H1 (cell line): ENCODE measurements at regions not wholly inside any gene's neighbourhood (a gene's known extent, or its start where the extent isn't known, plus 50 kb on each side); places are given as distances from the start of the nearest gene placed in this dataset.

Experiments
- CTCF ChIA-PET: fragments of 300-600 bp; sonication (Branson Sonifier 250); formaldehyde crosslinking; loops from one replicate; lab custom pipeline; 2021; ENCODE audit not compliant: partially characterized antibody; lab: Charles Lee
- POLR2A ChIA-PET: fragments of 300-600 bp; sonication (Branson Sonifier 250); formaldehyde crosslinking; loops from one replicate; lab custom pipeline; 2021; ENCODE audit warnings: inconsistent platforms; ENCODE audit not compliant: partially characterized antibody; lab: Charles Lee
- DNase-seq, 2 experiments: peaks; one replicate each; pipeline versions ENCODE4 v3.0.0 to v3.0.0-alpha.2; 2010 to 2022; ENCODE audit warnings: low spot score in 2 of 2, low read depth in 1 of 2, mixed read lengths in 1 of 2
- FAIRE-seq: peaks from 2 replicates; lab custom pipeline; 2011; peaks lifted over from hg19 to GRCh38; lab: Jason Lieb, UNC
- H2AFZ ChIP-seq: 2 replicates; pipeline ENCODE4 v1.8.1; 2012; ENCODE audit warnings: low read length, inconsistent platforms
- H2AK5ac ChIP-seq: 2 replicates; pipeline ENCODE4 v1.6.1; 2013; ENCODE audit warnings: low read depth, low read length
- H2BK120ac ChIP-seq: replicated peaks from 2 replicates; pipeline ENCODE3; 2013; ENCODE audit warnings: low read depth, low read length, inconsistent platforms
- H2BK12ac ChIP-seq: 2 replicates; pipeline ENCODE4 v1.6.1; 2013; ENCODE audit warnings: low read depth, low read length
- H2BK15ac ChIP-seq: 2 replicates; pipeline ENCODE4 v1.6.1; 2013; ENCODE audit warnings: low read length
- H2BK20ac ChIP-seq: 2 replicates; pipeline ENCODE4 v1.6.1; 2013; ENCODE audit warnings: low read length
- H2BK5ac ChIP-seq: 2 replicates; pipeline ENCODE4 v1.6.1; 2013; ENCODE audit warnings: low read depth, low read length
- H3K14ac ChIP-seq: 2 replicates; pipeline ENCODE4 v1.6.1; 2013; ENCODE audit warnings: inconsistent platforms; ENCODE audit not compliant: insufficient read length
- H3K18ac ChIP-seq: 2 replicates; pipeline ENCODE4 v1.6.1; 2013; ENCODE audit warnings: low read length; ENCODE audit errors: extremely low read depth
- H3K23ac ChIP-seq: 2 replicates; pipeline ENCODE4 v1.6.1; 2013; ENCODE audit warnings: inconsistent platforms; ENCODE audit not compliant: insufficient read length
- H3K23me2 ChIP-seq: 2 replicates; pipeline ENCODE4 v1.6.1; 2013; ENCODE audit warnings: low read depth, low read length
- H3K27ac ChIP-seq: 2 replicates; pipeline ENCODE4 v1.6.1; 2011; ENCODE audit warnings: low read depth, low read length, inconsistent platforms
- H3K27me3 ChIP-seq, 4 experiments: replicated peaks in 1 of 4; 1 replicate in 1 of 4; 2 replicates in 3 of 4; pipeline versions ENCODE4 v1.6.1 to v1.8.1; 2011 to 2013; ENCODE audit warnings: low read length in 3 of 4, mild to moderate bottlenecking in 3 of 4, inconsistent platforms in 2 of 4, mixed read lengths in 2 of 4, moderate library complexity in 1 of 4; ENCODE audit not compliant: control insufficient read depth in 3 of 4, insufficient read depth in 3 of 4; ENCODE audit errors: extremely low read depth in 1 of 4
- H3K36me3 ChIP-seq, 4 experiments: 2 replicates each; pipeline versions ENCODE4 v1.6.1 to v1.8.1; 2011 to 2013; ENCODE audit warnings: mild to moderate bottlenecking in 4 of 4, low read length in 3 of 4, moderate library complexity in 2 of 4, control low read depth in 1 of 4, inconsistent platforms in 1 of 4; ENCODE audit not compliant: insufficient read depth in 4 of 4, control insufficient read depth in 2 of 4
- H3K4ac ChIP-seq: replicated peaks from 2 replicates; pipeline ENCODE3; 2013; ENCODE audit warnings: low read length, low read depth, mixed read lengths, inconsistent platforms; ENCODE audit not compliant: insufficient read length
- H3K4me1 ChIP-seq, 4 experiments: replicated peaks in 1 of 4; 1 replicate in 1 of 4; 2 replicates in 3 of 4; pipeline versions ENCODE4 v1.6.1 to v1.8.1; 2011 to 2013; ENCODE audit warnings: low read length in 3 of 4, inconsistent platforms in 2 of 4, mixed read lengths in 1 of 4; ENCODE audit not compliant: insufficient read depth in 4 of 4, control insufficient read depth in 3 of 4
- H3K4me2 ChIP-seq, 2 experiments: 2 replicates each; pipeline versions ENCODE4 v1.6.1 to v1.8.1; 2011 to 2013; ENCODE audit warnings: low read depth in 2 of 2, low read length in 2 of 2, control low read depth in 1 of 2, inconsistent platforms in 1 of 2, mild to moderate bottlenecking in 1 of 2; ENCODE audit not compliant: insufficient read depth in 1 of 2
- H3K4me3 ChIP-seq, 4 experiments: fragments of 200-600, 300-600 bp in 1 of 4; sonication (generic), shearing (Covaris generic), sonication (Bioruptor Twin) in 1 of 4; 2 replicates each; pipeline versions ENCODE4 v1.5.1 to v1.8.1; 2011 to 2016; ENCODE audit warnings: low read length in 4 of 4, low read depth in 3 of 4, control low read depth in 2 of 4, inconsistent platforms in 2 of 4, mild to moderate bottlenecking in 2 of 4, mixed read lengths in 1 of 4, moderate library complexity in 1 of 4; ENCODE audit not compliant: insufficient read depth in 2 of 4; ENCODE audit errors: extremely low read depth in 1 of 4
- H3K56ac ChIP-seq: replicated peaks from 2 replicates; pipeline ENCODE3; 2013; ENCODE audit warnings: low read depth, mild to moderate bottlenecking, mixed read lengths, low read length, inconsistent platforms; ENCODE audit not compliant: insufficient read length
- H3K79me1 ChIP-seq: 2 replicates; pipeline ENCODE4 v1.6.1; 2013; ENCODE audit warnings: low read depth, low read length, control low read depth
- H3K79me2 ChIP-seq, 2 experiments: 2 replicates each; pipeline versions ENCODE4 v1.6.1 to v1.8.1; 2012 to 2013; ENCODE audit warnings: low read length in 2 of 2, mild to moderate bottlenecking in 2 of 2, inconsistent platforms in 1 of 2; ENCODE audit not compliant: insufficient read depth in 2 of 2, control insufficient read depth in 1 of 2
- H3K9ac ChIP-seq, 4 experiments: replicated peaks in 1 of 4; 1 replicate in 1 of 4; 2 replicates in 3 of 4; pipeline versions ENCODE4 v1.6.1 to v1.8.1; 2011 to 2013; ENCODE audit warnings: low read depth in 3 of 4, low read length in 3 of 4, control low read depth in 2 of 4, mild to moderate bottlenecking in 2 of 4, moderate library complexity in 2 of 4, inconsistent platforms in 1 of 4; ENCODE audit errors: extremely low read depth in 1 of 4
- H3K9me3 ChIP-seq, 2 experiments: 2 replicates each; pipeline versions ENCODE4 v1.6.1 to v1.8.1; 2012 to 2013; ENCODE audit warnings: mild to moderate bottlenecking in 2 of 2, moderate library complexity in 2 of 2, control low read depth in 1 of 2, inconsistent platforms in 1 of 2, low read depth in 1 of 2, low read length in 1 of 2, mixed read lengths in 1 of 2; ENCODE audit not compliant: insufficient read depth in 2 of 2
- H4K20me1 ChIP-seq, 2 experiments: replicated peaks in 1 of 2; 2 replicates each; pipeline versions ENCODE3 to v1.8.1; 2011 to 2013; ENCODE audit warnings: inconsistent platforms in 2 of 2, low read length in 2 of 2, mild to moderate bottlenecking in 1 of 2; ENCODE audit not compliant: insufficient read depth in 2 of 2, control insufficient read depth in 1 of 2
- H4K5ac ChIP-seq: 2 replicates; pipeline ENCODE4 v1.6.1; 2013; ENCODE audit warnings: low read length, low read depth, mixed read lengths, inconsistent platforms; ENCODE audit not compliant: insufficient read length
- H4K8ac ChIP-seq: 2 replicates; pipeline ENCODE4 v1.8.0; 2013; ENCODE audit warnings: mild to moderate bottlenecking, moderate library complexity, low read length, inconsistent platforms; ENCODE audit not compliant: insufficient read depth; ENCODE audit errors: extremely low read depth
- H4K91ac ChIP-seq: replicated peaks from 2 replicates; pipeline ENCODE3; 2013; ENCODE audit warnings: low read length, mixed read lengths, inconsistent platforms; ENCODE audit not compliant: insufficient read length
- CHD2 ChIP-seq: IDR thresholded peaks from 2 replicates; pipeline ENCODE4 v1.6.1; 2012; ENCODE audit warnings: low read length, improper control_type of control experiment
- CTBP2 ChIP-seq: IDR thresholded peaks from 2 replicates; pipeline ENCODE4 v1.7.0; 2011; ENCODE audit warnings: borderline replicate concordance, mild to moderate bottlenecking, moderate library complexity, mixed read lengths, low read length; ENCODE audit not compliant: insufficient read depth, insufficient read length
- JUN ChIP-seq: IDR thresholded peaks from 2 replicates; pipeline ENCODE4 v1.6.1; 2011; ENCODE audit warnings: low read depth, mild to moderate bottlenecking, improper control_type of control experiment, low read length
- JUND ChIP-seq: IDR thresholded peaks from 2 replicates; pipeline ENCODE4 v1.6.1; 2011; ENCODE audit warnings: mild to moderate bottlenecking, improper control_type of control experiment, low read length
- RFX5 ChIP-seq: IDR thresholded peaks from 2 replicates; pipeline ENCODE4 v1.6.1; 2011; ENCODE audit warnings: low read depth, low read length, improper control_type of control experiment, borderline replicate concordance
- SIRT6 ChIP-seq: IDR thresholded peaks from one replicate; pipeline ENCODE4 v1.7.1; 2012; ENCODE audit warnings: low read length, inconsistent platforms
- TAF7 ChIP-seq: optimal IDR thresholded peaks from 2 replicates; pipeline ENCODE3; 2011; ENCODE audit warnings: low read depth, mild to moderate bottlenecking, inconsistent platforms, low read length, moderate library complexity, borderline replicate concordance
- TBP ChIP-seq: IDR thresholded peaks from 2 replicates; pipeline ENCODE4 v1.6.1; 2011; ENCODE audit warnings: low read depth, low read length, improper control_type of control experiment
- ZNF274 ChIP-seq: IDR thresholded peaks from 2 replicates; pipeline ENCODE4 v1.7.0; 2012; ENCODE audit warnings: low read length, borderline replicate concordance; ENCODE audit errors: extremely low read depth
- WGBS, 2 experiments: shearing (Covaris generic) in 1 of 2; methylation state at CpG; one replicate each; pipeline versions ENCODE4 v1.1.6 to v1.1.7; 2013 to 2015; ENCODE audit warnings: low lambda C conversion rate in 2 of 2, mixed read lengths in 2 of 2, inconsistent platforms in 1 of 2, low coverage in 1 of 2, missing lambda C conversion rate in 1 of 2; ENCODE audit not compliant: insufficient replicate concordance in 2 of 2, insufficient coverage in 1 of 2, insufficient read length in 1 of 2; ENCODE audit errors: extremely low coverage in 1 of 2, missing lambda C conversion rate in 1 of 2; 5-methylcytosine and 5-hydroxymethylcytosine counted together
- TF ChIP-seq, protein P1 (sequence below): IDR thresholded peaks from 2 replicates; pipeline ENCODE4 v1.6.1; 2011; ENCODE audit warnings: low read depth, mild to moderate bottlenecking, low read length; ENCODE audit not compliant: insufficient read depth

GRCh38 chr4:62618042-62618441 is 1417.9 kb downstream of the ADGRL3 start:
- no peak overlapping the region for H4K91ac ChIP-seq
- H3K79me2 ChIP-seq = no peaks in the 10 kb centered on the region
- H2BK20ac ChIP-seq = no peak overlapping the region
- no peak overlapping the region for H3K27ac ChIP-seq
- H3K23me2 ChIP-seq = no peaks in the 10 kb centered on the region
- H2BK15ac ChIP-seq = no peak overlapping the region
- H3K4me3 ChIP-seq = no peak overlapping the region
- no peak for TF ChIP-seq TBP
- TF ChIP-seq CTBP2 = no peak
- TF ChIP-seq RFX5 = no peak
- TF ChIP-seq SIRT6 = no peak
- TF ChIP-seq TAF7 = no peak
- TF ChIP-seq CHD2 = no peak
- TF ChIP-seq JUND = no peak
- no peak for TF ChIP-seq JUN
- TF ChIP-seq, protein P1, sequence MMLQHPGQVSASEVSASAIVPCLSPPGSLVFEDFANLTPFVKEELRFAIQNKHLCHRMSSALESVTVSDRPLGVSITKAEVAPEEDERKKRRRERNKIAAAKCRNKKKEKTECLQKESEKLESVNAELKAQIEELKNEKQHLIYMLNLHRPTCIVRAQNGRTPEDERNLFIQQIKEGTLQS = no peak
- no peak for TF ChIP-seq ZNF274
- no peak overlapping the region for H4K5ac ChIP-seq
- no peak overlapping the region for H2AK5ac ChIP-seq
- H3K36me3 ChIP-seq = no peaks in the 10 kb centered on the region
- DNase-seq (no peak), FAIRE-seq (no peak)
- no peak overlapping the region for H3K14ac ChIP-seq
- no peaks in the 10 kb centered on the region for H3K4me1 ChIP-seq
- H4K20me1 ChIP-seq = no peaks in the 10 kb centered on the region
- H3K23ac ChIP-seq = no peak overlapping the region
- H3K4ac ChIP-seq = no peak overlapping the region
- H2AFZ ChIP-seq = no peak overlapping the region
- no peak overlapping the region for H3K9ac ChIP-seq
- no peak overlapping the region for H2BK5ac ChIP-seq
- no peak overlapping the region for H4K8ac ChIP-seq
- 95% methylated on average over 2 of the region's 2 CpGs; no CpG with 5 or more reads in 1 of the 2 experiments for WGBS, 2 experiments
- H2BK12ac ChIP-seq = no peak overlapping the region
- no peaks in the 10 kb centered on the region for H3K79me1 ChIP-seq
- H3K9me3 ChIP-seq = no peaks in the 10 kb centered on the region
- H2BK120ac ChIP-seq = no peak overlapping the region
- ChIA-PET CTCF (interaction anchor here (1.1 kb wide), 1 partner anchor 26 kb away, joined by 3 read pairs; no protein-coding TSS in a partner anchor), POLR2A (no interaction called here)
- H3K18ac ChIP-seq = no peak overlapping the region
- H3K4me2 ChIP-seq = no peak overlapping the region
- H3K27me3 ChIP-seq = no peaks in the 10 kb centered on the region
- H3K56ac ChIP-seq = no peak overlapping the region
